Thyroid gland (tissue), 4 donors: ENCODE measurements at regions not wholly inside any gene's neighbourhood (a gene's known extent, or its start where the extent isn't known, plus 50 kb on each side); places are given as distances from the start of the nearest gene placed in this dataset.

Source experiments
- CTCF ChIP-seq, 6 experiments: fragments of 200-600 bp in 3 of 6; fragments of 450-650 bp in 3 of 6; sonication (generic) in 3 of 6; IDR thresholded peaks; one replicate each; pipeline ENCODE4 v1.5.1; 2016 to 2019; ENCODE audit warnings: antibody characterized with exemption in 6 of 6, mild to moderate bottlenecking in 2 of 6, inconsistent platforms in 1 of 6, moderate library complexity in 1 of 6
- POLR2A ChIP-seq, 2 donors: fragments of 450-650 bp; IDR thresholded peaks; one replicate each; pipeline ENCODE4 v1.6.1; 2017; ENCODE audit warnings: antibody characterized with exemption in 2 of 2, mild to moderate bottlenecking in 2 of 2, moderate library complexity in 1 of 2

- TF ChIP-seq CTCF (IDR thresholded peaks at IDR 0.05) (no peak), POLR2A (IDR thresholded peaks at IDR 0.05) (no peak)
These were observed 175.2 kb upstream of the HDAC4 start for GRCh38 chr2:239575931-239576445.
